ENCODE measurements at regions not wholly inside any gene's neighbourhood (a gene's known extent, or its start where the extent isn't known, plus 50 kb on each side); places are given as distances from the start of the nearest gene placed in this dataset.
"Not testable (repeated sequence)": the region's sequence is repeated elsewhere in the genome, so short reads cannot be mapped to it uniquely, and the experiment has no call there.

- DNase-seq (ENCODE audit: low spot score): no peak
Measured at GRCh38 chr2:118791483-118791882, 56.0 kb downstream of the EN1 start.

DNA sequence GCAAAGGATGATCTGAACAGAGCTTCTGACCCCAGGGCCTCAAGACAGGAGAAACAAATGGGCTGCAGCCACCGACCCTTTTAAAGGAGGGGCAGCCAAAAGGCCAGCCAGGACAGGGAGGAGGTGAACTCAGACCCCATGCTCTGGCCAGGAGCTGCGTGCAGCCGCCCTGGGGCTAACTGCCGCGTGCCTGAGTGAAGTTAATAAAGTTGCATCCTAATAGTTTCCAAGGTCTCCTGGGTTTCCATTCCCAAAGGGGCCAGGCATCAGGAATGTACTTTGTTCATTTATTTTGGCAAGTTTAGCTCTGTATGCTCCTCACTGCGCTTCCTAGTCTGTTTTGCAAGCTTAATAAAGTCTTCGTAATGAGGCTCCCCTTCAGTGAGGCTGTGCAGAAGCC is 60.7 kb downstream of the EN1 start:
- DNase-seq (ENCODE audit: low spot score): no peak

DNA sequence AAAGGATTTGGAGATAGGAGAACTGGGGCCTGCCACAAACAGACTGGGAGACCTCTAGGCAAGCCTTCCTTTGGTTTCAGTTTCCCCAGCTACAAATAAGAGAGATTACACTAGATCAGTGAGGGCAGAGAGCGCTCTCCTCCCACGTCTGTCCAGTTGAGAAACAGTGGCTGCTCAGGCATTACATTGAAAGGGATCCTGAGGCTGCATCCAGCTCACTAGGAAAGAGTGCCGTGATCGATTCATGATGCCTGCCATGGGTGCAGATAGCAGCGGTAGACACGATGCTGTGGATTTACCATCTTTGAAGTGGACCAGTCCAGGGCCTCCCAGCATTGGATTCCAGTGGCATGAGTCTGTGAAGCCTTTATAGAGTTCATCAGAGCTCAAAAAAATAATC is 62.6 kb downstream of the EN1 start:
- DNase-seq (ENCODE audit: low spot score): no peak

- DNase-seq (ENCODE audit: low spot score): no peak
Measured at GRCh38 chr2:118779362-118779761, 68.1 kb downstream of the EN1 start.

GRCh38 chr2:118774458-118775133 is 72.9 kb downstream of the EN1 start:
- DNase-seq (ENCODE audit: low spot score): no peak

DNA sequence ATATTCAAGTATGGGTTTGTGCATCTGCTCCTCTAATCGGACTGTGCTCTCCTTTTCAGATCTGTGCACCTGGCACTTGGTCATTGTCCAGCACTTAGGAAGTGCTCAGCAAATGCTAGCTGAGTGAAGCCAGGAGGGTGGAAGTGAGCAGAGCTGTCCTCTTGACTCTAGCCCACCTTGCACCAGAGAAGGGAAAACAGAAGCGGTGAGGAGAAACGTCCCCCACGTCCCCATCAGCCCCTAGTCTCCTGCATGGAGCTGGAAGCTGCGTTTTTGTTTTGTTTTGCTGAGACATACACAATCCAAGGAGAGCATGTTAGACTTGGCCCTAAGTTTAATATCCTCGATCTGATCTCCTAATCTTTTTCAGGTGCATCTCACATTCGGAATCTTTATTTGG is 73.6 kb downstream of the EN1 start:
- no peak for DNase-seq (ENCODE audit: low spot score)

- DNase-seq (ENCODE audit: low spot score): no peak
Measured at GRCh38 chr2:118772487-118773200, 74.8 kb downstream of the EN1 start.

DNA sequence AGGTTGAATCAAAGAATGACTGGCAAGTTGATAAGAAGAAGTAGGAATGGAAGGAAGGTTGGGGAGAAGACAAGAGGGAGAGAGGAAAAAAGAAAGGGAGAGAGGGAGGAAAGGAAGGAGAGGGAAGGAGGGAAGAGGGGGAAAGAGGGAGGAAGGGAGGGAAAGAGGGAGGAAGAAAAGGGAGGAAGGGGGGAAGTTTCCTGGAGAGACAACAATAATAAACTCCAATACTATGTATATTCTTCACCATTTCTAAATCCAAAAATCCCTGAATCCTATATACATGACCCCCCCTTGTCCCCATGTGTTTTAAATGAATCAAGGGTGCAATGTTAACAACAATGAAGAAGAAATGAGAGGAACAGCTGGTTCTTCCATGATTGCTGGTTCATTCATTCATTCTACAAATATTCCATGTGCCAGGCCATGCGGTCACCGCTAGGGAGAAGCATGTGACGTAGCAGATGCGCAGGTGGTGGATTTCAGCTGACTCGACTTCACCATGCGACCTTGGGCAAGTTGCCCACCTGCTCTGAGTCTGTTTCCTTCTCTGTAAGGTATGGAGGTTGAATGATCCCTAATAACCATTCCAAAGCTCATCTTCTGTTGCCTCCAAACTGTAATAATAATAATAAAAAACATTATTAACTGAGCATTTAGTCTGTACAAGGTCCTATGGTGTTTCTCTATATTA is 77.6 kb downstream of the EN1 start:
- DNase-seq (ENCODE audit: low spot score): no peak

DNA sequence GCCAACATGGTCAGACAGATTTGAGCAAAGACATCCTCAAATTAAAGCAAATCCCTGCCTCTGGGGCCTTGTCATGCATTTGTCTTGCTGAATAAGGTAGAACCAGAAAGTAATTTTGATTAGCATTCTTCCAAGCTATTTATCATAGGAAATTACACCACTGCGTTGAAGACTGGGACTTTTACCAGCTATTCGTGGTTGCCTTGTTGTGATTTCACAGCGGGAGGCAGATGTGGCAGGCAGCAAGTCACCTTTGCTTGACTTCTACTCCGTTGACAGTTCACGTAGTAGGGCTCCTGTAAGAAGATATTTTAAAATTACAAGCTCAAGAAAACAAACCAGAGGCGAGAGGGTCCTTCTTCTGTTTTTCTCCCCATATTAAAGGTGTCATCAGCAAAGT is 80.6 kb downstream of the EN1 start:
- DNase-seq (ENCODE audit: low spot score): no peak

GRCh38 chr2:118764855-118765254 is 82.6 kb downstream of the EN1 start:
- DNase-seq (ENCODE audit: low spot score): no peak

- no peak for DNase-seq (ENCODE audit: low spot score)
Measured at GRCh38 chr2:118763797-118764196, 83.7 kb downstream of the EN1 start.

- no peak for DNase-seq (ENCODE audit: low spot score)
Measured at GRCh38 chr2:118762290-118762689, 85.2 kb downstream of the EN1 start.

- no peak for DNase-seq (ENCODE audit: low spot score)
Measured at GRCh38 chr2:118761771-118762170, 85.7 kb downstream of the EN1 start.

DNA sequence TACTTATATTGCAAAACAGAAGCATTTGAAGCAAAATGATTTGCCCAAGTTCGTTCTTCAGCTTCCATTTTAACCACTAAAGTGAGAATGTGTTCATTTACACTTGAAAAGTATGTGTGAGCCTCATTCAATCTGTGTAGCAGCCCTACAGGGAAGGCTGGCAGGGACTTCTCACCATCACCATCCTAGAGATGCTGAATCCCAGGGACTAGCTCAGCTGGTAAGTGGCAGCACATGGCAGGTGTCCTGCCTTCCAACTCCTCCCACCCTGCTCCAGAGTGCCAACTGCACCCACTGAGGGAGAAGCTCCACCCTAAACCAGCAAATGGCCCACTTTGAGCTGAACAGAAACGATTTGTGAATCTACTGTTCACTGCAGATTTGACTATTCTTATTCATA is 91.5 kb downstream of the EN1 start:
- DNase-seq (ENCODE audit: low spot score): no peak

DNA sequence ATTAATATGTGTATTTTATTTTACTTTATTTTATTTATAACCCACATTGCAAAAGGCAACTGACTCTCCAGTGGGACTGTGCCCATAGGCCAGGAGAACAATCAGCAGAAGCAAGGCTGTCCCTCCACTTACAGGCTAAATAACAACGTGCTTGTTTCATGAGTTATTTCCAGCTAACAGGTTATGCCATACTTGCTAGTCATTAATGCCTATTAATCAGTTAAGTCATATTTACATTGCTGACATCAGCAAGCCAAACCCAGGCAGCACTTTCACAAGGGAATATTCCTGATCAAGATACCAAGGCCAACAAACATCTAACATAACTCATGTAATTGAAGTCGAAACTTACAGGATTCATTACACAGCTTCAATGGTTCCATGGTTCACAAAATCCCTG is 92.1 kb downstream of the EN1 start:
- DNase-seq (ENCODE audit: low spot score): no peak

GRCh38 chr2:118752762-118753429 is 94.6 kb downstream of the EN1 start:
- no peak for DNase-seq (ENCODE audit: low spot score)

DNA sequence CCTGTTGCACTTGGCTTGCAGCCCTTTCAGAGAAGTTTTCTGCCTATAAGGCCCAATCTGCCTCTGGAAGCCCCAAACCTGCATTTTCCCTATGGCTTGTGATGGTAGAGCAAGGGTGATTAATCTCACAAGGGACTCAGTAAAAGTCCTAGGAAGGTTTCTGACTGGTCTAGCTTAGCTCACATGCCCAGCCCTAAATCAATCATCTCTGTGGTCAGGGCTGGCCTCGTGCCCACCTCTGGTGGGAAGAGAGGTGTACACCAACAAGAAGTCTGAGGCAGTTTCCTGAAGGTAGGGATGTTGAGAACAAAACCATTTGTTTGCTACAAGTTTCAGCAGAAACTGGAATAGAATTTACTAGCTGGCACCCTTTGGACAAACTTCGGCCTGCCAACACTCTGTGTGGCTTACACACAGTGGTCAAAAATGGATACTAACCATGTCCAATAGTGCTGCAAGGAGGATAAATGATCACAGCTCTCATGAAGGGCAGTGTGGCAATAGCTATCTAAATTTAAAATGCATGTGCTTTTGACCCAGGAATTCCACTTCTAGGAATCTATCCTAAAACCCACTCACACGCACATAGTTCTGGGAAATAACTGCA is 96.4 kb downstream of the EN1 start:
- DNase-seq (ENCODE audit: low spot score): no peak

GRCh38 chr2:118748245-118748885 is 99.1 kb downstream of the EN1 start:
- no peak for DNase-seq (ENCODE audit: low spot score)

- DNase-seq (ENCODE audit: low spot score): no peak
Measured at GRCh38 chr2:118747637-118748036, 99.8 kb downstream of the EN1 start.

GRCh38 chr2:118747066-118747465 is 100.4 kb downstream of the EN1 start:
- DNase-seq (ENCODE audit: low spot score): no peak

DNA sequence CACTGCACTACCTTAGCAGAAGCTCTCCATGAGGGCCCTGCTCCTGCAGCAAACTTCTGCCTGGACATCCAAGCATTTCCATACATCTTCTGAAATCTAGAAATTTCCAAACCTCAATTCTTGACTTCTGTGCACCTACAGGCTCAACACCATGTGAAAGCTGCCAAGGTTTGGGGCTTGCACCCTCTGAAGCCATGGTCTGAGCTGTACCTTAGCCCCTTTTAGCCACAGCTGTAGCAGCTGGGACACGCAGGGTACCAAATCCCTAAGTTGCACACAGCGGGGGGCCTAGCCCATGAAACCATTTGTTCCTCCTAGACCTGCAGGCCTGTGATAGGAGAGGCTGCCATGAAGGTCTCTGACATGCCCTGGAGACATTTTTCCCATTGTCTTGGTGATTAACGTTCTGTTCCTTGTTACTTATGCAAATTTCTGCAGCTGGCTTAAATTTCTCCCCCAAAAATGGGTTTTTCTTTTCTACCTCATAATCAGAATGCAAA is 102.7 kb downstream of the EN1 start:
- not testable (repeated sequence) for DNase-seq (ENCODE audit: low spot score)
